Thyroid gland (tissue), 4 donors: ENCODE measurements at regions not wholly inside any gene's neighbourhood (a gene's known extent, or its start where the extent isn't known, plus 50 kb on each side); places are given as distances from the start of the nearest gene placed in this dataset.

Experiments used
- POLR2A ChIP-seq, 2 donors: fragments of 450-650 bp; IDR thresholded peaks; one replicate each; pipeline ENCODE4 v1.6.1; 2017; ENCODE audit warnings: antibody characterized with exemption in 2 of 2, mild to moderate bottlenecking in 2 of 2, moderate library complexity in 1 of 2
- TF ChIP-seq, protein P1 (sequence below), 6 experiments: fragments of 200-600 bp in 3 of 6; fragments of 450-650 bp in 3 of 6; sonication (generic) in 3 of 6; IDR thresholded peaks; one replicate each; pipeline ENCODE4 v1.5.1; 2016 to 2019; ENCODE audit warnings: antibody characterized with exemption in 6 of 6, mild to moderate bottlenecking in 2 of 6, inconsistent platforms in 1 of 6, moderate library complexity in 1 of 6

DNA sequence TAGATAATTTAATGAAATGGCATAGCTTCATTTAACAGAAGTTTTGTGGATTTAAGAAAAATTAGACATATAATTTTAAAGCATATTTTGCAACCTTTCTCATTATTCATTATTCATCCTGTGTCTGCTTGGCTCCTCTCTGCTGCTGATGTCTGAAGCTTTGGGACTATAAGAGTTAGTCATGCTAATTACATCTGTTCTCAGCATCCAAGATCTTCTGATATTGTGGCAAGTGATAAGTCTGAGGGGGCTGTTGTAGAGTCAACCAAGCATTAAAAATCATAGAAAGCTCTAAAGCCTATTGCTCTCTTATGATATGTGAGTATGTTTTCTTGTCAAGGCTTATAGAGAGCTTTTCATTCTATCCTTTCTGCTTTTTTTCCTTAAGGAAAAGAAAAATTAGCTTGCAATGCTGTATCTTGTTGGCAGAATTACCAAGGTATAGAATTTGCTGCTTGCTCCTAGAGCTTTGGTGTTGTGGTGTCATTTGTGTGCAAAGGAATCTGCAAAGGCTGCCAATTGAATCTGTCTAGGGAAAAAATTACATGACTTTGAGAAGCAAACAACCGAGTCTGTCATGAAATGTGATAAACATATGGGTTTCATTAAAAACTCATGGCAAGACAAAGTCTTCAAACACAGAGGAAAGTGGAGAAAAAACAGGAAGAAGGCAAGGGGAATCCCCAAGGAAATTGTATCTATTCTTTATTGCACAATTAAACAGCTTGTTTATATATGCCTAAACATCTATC, 156.1 kb upstream of the DAB2 start:
- TF ChIP-seq, protein P1, sequence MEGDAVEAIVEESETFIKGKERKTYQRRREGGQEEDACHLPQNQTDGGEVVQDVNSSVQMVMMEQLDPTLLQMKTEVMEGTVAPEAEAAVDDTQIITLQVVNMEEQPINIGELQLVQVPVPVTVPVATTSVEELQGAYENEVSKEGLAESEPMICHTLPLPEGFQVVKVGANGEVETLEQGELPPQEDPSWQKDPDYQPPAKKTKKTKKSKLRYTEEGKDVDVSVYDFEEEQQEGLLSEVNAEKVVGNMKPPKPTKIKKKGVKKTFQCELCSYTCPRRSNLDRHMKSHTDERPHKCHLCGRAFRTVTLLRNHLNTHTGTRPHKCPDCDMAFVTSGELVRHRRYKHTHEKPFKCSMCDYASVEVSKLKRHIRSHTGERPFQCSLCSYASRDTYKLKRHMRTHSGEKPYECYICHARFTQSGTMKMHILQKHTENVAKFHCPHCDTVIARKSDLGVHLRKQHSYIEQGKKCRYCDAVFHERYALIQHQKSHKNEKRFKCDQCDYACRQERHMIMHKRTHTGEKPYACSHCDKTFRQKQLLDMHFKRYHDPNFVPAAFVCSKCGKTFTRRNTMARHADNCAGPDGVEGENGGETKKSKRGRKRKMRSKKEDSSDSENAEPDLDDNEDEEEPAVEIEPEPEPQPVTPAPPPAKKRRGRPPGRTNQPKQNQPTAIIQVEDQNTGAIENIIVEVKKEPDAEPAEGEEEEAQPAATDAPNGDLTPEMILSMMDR (IDR thresholded peaks at IDR 0.05): no peak
- no peak for TF ChIP-seq POLR2A (IDR thresholded peaks at IDR 0.05)
